ENCODE measurements at regions not wholly inside any gene's neighbourhood (a gene's known extent, or its start where the extent isn't known, plus 50 kb on each side); places are given as distances from the start of the nearest gene placed in this dataset.
A peak's percentile ranks its signal among the peaks of the same experiment; 100 is the strongest.

DNA sequence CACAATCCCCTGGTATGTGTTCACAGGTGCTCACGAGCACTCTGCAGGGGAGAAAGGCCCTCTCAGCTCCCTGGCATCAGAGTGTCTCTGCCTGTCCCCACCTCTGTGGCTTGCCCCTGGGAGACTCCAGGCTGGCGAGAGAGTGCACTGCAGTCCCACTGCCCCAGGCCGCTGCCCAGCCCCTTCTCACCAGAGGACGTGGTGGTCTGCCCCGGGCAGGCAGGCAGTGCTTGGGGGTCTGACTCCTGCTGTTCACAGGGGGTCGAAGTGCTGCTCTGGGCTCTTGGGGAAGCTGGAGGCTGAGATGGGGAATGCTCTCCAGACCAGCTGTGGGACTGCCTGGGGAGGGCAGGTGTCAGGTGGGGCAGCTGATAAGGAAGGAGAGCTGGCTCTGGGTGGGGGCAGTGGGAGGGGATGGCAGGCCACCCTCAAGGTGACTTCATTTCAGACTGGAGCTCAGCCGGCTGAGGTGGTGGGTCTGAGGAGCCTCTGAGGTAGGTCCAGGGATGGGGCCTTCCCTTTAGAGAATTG lies 151.0 kb upstream of the B3GAT1 start:
- ChIA-PET POLR2A (no interaction called here), CTCF (no interaction called here)
- Histone ChIP-seq H3K4me3 (ENCODE audit: low read length) (no peak overlapping the region), H3K27me3 (ENCODE audit: control insufficient read depth in 2 of 2, insufficient read depth in 2 of 2, low read length in 2 of 2) (no peaks in the 10 kb centered on the region), H3K27ac (ENCODE audit: low read depth, low read length) (no peak overlapping the region), H3K4me1 (ENCODE audit: control insufficient read depth in 2 of 2, insufficient read depth in 2 of 2, low read length in 2 of 2) (no peaks in the 10 kb centered on the region), H3K36me3 (ENCODE audit: control insufficient read depth in 2 of 3, insufficient read depth in 3 of 3, low read length in 3 of 3) (no peaks in the 10 kb centered on the region), H3K9me3 (ENCODE audit: control insufficient read depth in 2 of 3, low read length in 3 of 3) (no peaks in the 10 kb centered on the region)
- no peak overlapping the region for H3K4me3 Mint-ChIP-seq
- H3K4me1 Mint-ChIP-seq = no peaks in the 10 kb centered on the region
- no peaks in the 10 kb centered on the region for H3K36me3 Mint-ChIP-seq
- intact Hi-C loops (cut with micrococcal nuclease) = no loop called here
- peaks cover 0 to 7% (median 6%) of the 10 kb centered on the region in 5 donors for H3K27me3 Mint-ChIP-seq
- no peak overlapping the region for H3K27ac Mint-ChIP-seq
- DNase-seq (peak in 1 of 9 donors; percentile 9), ATAC-seq (no peak)
- H3K9me3 Mint-ChIP-seq = no peaks in the 10 kb centered on the region

DNA sequence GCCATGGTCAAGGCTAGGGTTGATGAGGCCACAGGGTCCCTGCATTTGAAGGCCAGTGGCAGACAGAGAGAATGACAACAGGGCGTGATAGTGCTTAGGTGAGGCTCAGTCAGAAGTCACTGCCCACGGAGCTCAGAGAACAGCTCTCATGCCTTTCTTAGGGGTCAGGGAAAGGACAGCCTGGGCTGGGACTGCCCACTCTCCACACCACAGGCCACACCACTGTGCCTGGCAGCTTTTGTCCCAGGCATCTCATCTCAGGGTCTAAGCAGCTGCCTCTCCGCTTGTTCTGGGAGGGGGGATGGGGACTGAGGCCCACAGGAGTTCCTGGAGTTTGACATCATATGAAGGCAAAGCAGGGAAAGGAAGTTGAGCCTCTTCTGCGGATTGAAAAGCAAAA lies 150.2 kb upstream of the B3GAT1 start:
- ChIA-PET CTCF (no interaction called here), POLR2A (no interaction called here)
- H3K4me1 ChIP-seq (ENCODE audit: control insufficient read depth in 2 of 2, insufficient read depth in 2 of 2, low read length in 2 of 2) = no peaks in the 10 kb centered on the region
- DNase-seq (no peak), ATAC-seq (no peak)
- no peak overlapping the region for H3K4me3 Mint-ChIP-seq
- no peaks in the 10 kb centered on the region for H3K27me3 ChIP-seq (ENCODE audit: control insufficient read depth in 2 of 2, insufficient read depth in 2 of 2, low read length in 2 of 2)
- H3K27ac Mint-ChIP-seq = no peak overlapping the region
- H3K27ac ChIP-seq (ENCODE audit: low read depth, low read length) = no peak overlapping the region
- no peaks in the 10 kb centered on the region for H3K36me3 ChIP-seq (ENCODE audit: control insufficient read depth in 2 of 3, insufficient read depth in 3 of 3, low read length in 3 of 3)
- intact Hi-C loops (cut with micrococcal nuclease) = no loop called here
- H3K4me1 Mint-ChIP-seq = no peaks in the 10 kb centered on the region
- H3K9me3 ChIP-seq (ENCODE audit: control insufficient read depth in 2 of 3, low read length in 3 of 3) = no peaks in the 10 kb centered on the region
- H3K36me3 Mint-ChIP-seq = no peaks in the 10 kb centered on the region
- H3K27me3 Mint-ChIP-seq = peaks cover 0 to 12% (median 6%) of the 10 kb centered on the region in 5 donors
- H3K9me3 Mint-ChIP-seq = no peaks in the 10 kb centered on the region
- no peak overlapping the region for H3K4me3 ChIP-seq (ENCODE audit: low read length)

DNA sequence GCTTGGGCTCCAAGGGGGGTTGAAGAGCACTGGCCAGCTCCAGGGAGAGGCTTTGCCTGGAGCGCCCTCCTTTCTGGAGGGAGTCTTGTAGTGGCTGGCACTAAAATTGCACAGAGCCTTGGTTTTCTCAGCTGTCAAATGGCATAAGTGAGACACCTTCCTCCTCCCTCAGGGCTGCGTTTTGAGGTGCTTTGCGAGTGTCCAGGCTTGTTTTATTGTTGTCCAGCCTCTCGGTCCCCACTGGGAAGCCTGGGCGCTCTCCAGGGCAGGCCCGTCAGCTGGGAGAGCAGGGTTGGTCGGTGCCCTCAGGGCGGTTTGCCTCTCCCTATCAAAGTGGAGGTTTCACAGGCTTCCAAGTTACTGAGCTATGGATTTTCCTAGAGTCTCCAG lies 149.3 kb upstream of the B3GAT1 start:
- POLR2A ChIA-PET = no interaction called here
- Histone ChIP-seq H3K27ac (ENCODE audit: low read depth, low read length) (no peak overlapping the region), H3K4me3 (ENCODE audit: low read length) (no peak overlapping the region), H3K9me3 (ENCODE audit: control insufficient read depth in 2 of 3, low read length in 3 of 3) (no peaks in the 10 kb centered on the region), H3K36me3 (ENCODE audit: control insufficient read depth in 2 of 3, insufficient read depth in 3 of 3, low read length in 3 of 3) (no peaks in the 10 kb centered on the region), H3K27me3 (ENCODE audit: control insufficient read depth in 2 of 2, insufficient read depth in 2 of 2, low read length in 2 of 2) (no peaks in the 10 kb centered on the region), H3K4me1 (ENCODE audit: control insufficient read depth in 2 of 2, insufficient read depth in 2 of 2, low read length in 2 of 2) (no peaks in the 10 kb centered on the region)
- ATAC-seq (no peak), DNase-seq (peak in 1 of 9 donors; percentile 13)
- no peaks in the 10 kb centered on the region for H3K4me1 Mint-ChIP-seq
- no peak overlapping the region for H3K4me3 Mint-ChIP-seq
- H3K9me3 Mint-ChIP-seq = no peaks in the 10 kb centered on the region
- H3K27ac Mint-ChIP-seq = no peak overlapping the region
- CTCF ChIA-PET = no interaction called here
- peaks cover 0 to 12% (median 6%) of the 10 kb centered on the region in 5 donors for H3K27me3 Mint-ChIP-seq
- no peaks in the 10 kb centered on the region for H3K36me3 Mint-ChIP-seq
- intact Hi-C loops (cut with micrococcal nuclease) = no loop called here

DNA sequence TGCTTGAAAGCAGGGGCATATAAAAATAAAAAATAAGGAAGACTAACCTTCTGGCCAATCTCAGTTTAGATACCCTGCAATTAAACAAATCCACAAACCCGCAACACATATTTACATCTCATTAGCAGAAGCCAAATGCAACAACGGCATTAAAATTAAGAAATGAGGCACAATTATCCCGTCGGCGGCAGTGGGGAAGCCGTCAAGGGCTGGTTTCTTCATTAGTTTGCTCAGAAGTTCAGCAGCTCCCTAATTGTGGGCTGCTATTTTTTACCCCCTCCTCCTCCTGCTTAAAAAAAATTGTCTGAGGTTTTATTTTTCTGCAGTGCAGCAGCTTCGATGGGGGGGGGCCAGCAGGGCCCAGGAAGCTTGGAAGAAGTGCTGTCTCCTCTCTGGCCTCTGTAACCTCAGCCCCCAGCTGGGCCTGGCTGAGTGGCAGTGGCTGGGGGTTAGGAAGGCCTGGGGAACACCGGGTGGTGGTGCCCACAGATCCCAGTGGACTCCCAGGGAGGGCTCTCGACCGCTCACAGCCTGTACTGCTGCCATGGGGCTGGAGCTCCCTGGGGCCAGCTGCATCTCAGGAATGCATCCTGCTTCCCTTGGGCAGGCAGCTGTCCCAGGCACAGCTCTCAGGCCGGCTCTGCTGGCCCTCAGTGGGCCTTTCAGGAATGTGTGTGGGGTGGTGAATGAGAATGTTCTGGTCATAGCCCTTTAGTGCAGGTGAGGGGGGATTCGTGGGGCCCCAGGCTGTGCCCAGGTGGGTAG lies 148.7 kb upstream of the B3GAT1 start:
- Histone ChIP-seq H3K27me3 (ENCODE audit: control insufficient read depth in 2 of 2, insufficient read depth in 2 of 2, low read length in 2 of 2) (no peaks in the 10 kb centered on the region), H3K27ac (ENCODE audit: low read depth, low read length) (no peak overlapping the region), H3K4me1 (ENCODE audit: control insufficient read depth in 2 of 2, insufficient read depth in 2 of 2, low read length in 2 of 2) (no peaks in the 10 kb centered on the region), H3K9me3 (ENCODE audit: control insufficient read depth in 2 of 3, low read length in 3 of 3) (no peaks in the 10 kb centered on the region), H3K36me3 (ENCODE audit: control insufficient read depth in 2 of 3, insufficient read depth in 3 of 3, low read length in 3 of 3) (no peaks in the 10 kb centered on the region), H3K4me3 (ENCODE audit: low read length) (no peak overlapping the region)
- ATAC-seq (no peak), DNase-seq (peak in 1 of 9 donors; percentile 3)
- no peaks in the 10 kb centered on the region for H3K36me3 Mint-ChIP-seq
- POLR2A ChIA-PET = no interaction called here
- H3K9me3 Mint-ChIP-seq = no peaks in the 10 kb centered on the region
- CTCF ChIA-PET = no interaction called here
- peaks cover 0 to 12% (median 6%) of the 10 kb centered on the region in 5 donors for H3K27me3 Mint-ChIP-seq
- no peak overlapping the region for H3K27ac Mint-ChIP-seq
- intact Hi-C loops (cut with micrococcal nuclease) = no loop called here
- no peaks in the 10 kb centered on the region for H3K4me1 Mint-ChIP-seq
- H3K4me3 Mint-ChIP-seq = no peak overlapping the region

DNA sequence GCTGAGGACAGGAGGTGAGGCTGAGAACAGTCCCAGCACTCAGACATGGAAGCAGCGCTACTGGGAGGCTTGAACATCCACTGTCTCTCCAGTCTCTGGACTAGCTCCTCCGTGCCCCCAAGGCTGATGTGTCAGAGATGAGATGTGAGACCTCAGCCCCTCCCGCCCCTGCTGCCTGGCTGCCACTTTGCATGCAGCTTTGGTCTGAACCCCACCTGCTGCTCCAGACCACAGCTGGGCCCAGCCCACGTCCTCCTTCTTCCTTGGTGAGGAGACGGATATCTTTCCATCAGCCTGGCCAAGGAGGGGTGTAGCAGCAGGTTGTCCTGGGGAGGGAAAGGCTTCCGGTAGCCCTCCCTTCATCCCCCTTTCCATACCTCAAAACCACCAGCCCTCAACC lies 148.0 kb upstream of the B3GAT1 start:
- Histone ChIP-seq H3K36me3 (ENCODE audit: control insufficient read depth in 2 of 3, insufficient read depth in 3 of 3, low read length in 3 of 3) (no peaks in the 10 kb centered on the region), H3K27me3 (ENCODE audit: control insufficient read depth in 2 of 2, insufficient read depth in 2 of 2, low read length in 2 of 2) (no peaks in the 10 kb centered on the region), H3K4me3 (ENCODE audit: low read length) (no peak overlapping the region), H3K9me3 (ENCODE audit: control insufficient read depth in 2 of 3, low read length in 3 of 3) (no peaks in the 10 kb centered on the region), H3K4me1 (ENCODE audit: control insufficient read depth in 2 of 2, insufficient read depth in 2 of 2, low read length in 2 of 2) (no peaks in the 10 kb centered on the region), H3K27ac (ENCODE audit: low read depth, low read length) (no peak overlapping the region)
- Mint-ChIP-seq H3K9me3 (no peaks in the 10 kb centered on the region), H3K27me3 (peaks cover 0 to 12% (median 6%) of the 10 kb centered on the region in 5 donors), H3K36me3 (no peaks in the 10 kb centered on the region), H3K4me1 (no peaks in the 10 kb centered on the region), H3K4me3 (no peak overlapping the region), H3K27ac (no peak overlapping the region)
- ChIA-PET POLR2A (no interaction called here), CTCF (no interaction called here)
- no peak for ATAC-seq
- peak in 1 of 9 donors; percentile 6 for DNase-seq
- intact Hi-C loops (cut with micrococcal nuclease) = no loop called here

DNA sequence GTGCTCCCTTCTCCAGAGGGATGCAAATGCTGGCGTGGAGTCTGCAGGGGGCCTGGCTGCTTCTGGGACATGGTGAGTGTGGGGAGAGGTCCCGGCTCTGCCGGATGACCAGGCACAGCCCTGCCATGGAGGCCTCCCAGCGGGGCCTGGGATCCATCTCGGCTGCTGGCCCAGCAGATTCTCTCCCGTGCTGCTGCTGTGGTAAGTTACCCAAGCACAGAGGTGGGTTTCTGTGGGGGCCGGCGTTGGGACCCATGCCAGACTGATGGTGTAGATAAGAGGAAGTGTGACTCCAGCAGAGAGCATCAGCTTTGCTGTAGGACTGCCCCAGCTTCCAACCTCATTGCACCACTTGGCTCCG lies 147.5 kb upstream of the B3GAT1 start:
- no peak for ATAC-seq
- Mint-ChIP-seq H3K9me3 (no peaks in the 10 kb centered on the region), H3K36me3 (no peaks in the 10 kb centered on the region), H3K27ac (no peak overlapping the region), H3K27me3 (peaks cover 0 to 17% (median 6%) of the 10 kb centered on the region in 5 donors), H3K4me3 (no peak overlapping the region), H3K4me1 (no peaks in the 10 kb centered on the region)
- no peak for DNase-seq
- Histone ChIP-seq H3K4me1 (ENCODE audit: control insufficient read depth in 2 of 2, insufficient read depth in 2 of 2, low read length in 2 of 2) (no peaks in the 10 kb centered on the region), H3K36me3 (ENCODE audit: control insufficient read depth in 2 of 3, insufficient read depth in 3 of 3, low read length in 3 of 3) (no peaks in the 10 kb centered on the region), H3K27ac (ENCODE audit: low read depth, low read length) (no peak overlapping the region), H3K9me3 (ENCODE audit: control insufficient read depth in 2 of 3, low read length in 3 of 3) (no peaks in the 10 kb centered on the region), H3K4me3 (ENCODE audit: low read length) (no peak overlapping the region), H3K27me3 (ENCODE audit: control insufficient read depth in 2 of 2, insufficient read depth in 2 of 2, low read length in 2 of 2) (no peaks in the 10 kb centered on the region)
- CTCF ChIA-PET = no interaction called here
- intact Hi-C loops (cut with micrococcal nuclease) = no loop called here
- POLR2A ChIA-PET = no interaction called here

DNA sequence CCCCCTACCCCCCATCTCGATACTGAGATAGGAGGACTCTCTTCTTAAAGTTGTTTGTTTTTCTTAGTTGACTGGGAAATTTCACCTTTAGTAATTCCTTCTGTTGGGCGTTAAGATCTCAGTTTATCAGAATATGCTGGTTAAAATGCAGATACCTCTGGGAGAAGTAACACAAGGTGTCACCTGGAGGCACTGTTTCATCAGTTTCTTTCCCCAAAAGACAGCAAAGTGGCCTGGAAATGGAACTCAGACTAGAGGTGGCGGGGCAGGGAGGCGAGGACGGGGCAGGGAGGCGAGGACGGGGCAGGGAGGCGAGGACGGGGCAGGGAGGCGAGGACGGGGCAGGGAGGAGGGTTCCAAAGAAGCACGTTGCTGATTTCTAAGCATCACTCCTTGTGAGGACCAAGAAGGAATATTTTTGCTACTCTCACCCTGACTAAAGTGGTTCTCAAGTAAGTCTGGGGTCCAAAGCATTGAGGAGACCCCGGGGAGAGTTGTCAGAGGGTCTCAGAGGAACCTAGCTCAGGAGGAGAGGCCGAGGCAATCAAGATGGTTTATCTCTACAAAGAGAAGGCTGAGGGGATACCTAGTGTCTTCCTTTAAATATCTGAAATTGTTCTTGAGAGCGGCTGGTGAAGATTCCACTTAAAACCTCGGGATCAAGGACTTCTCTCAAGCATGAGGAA lies 147.0 kb upstream of the B3GAT1 start:
- no peak overlapping the region for H3K4me3 ChIP-seq (ENCODE audit: low read length)

More for the DNA sequence above, 147.0 kb upstream of the B3GAT1 start:
- intact Hi-C loops (cut with micrococcal nuclease) = no loop called here
- Histone ChIP-seq H3K27me3 (ENCODE audit: control insufficient read depth in 2 of 2, insufficient read depth in 2 of 2, low read length in 2 of 2) (no peaks in the 10 kb centered on the region), H3K36me3 (ENCODE audit: control insufficient read depth in 2 of 3, insufficient read depth in 3 of 3, low read length in 3 of 3) (no peaks in the 10 kb centered on the region), H3K9me3 (ENCODE audit: control insufficient read depth in 2 of 3, low read length in 3 of 3) (no peaks in the 10 kb centered on the region), H3K4me1 (ENCODE audit: control insufficient read depth in 2 of 2, insufficient read depth in 2 of 2, low read length in 2 of 2) (no peaks in the 10 kb centered on the region), H3K27ac (ENCODE audit: low read depth, low read length) (no peak overlapping the region)
- H3K4me1 Mint-ChIP-seq = no peaks in the 10 kb centered on the region
- DNase-seq (no peak), ATAC-seq (no peak)
- peaks cover 0 to 17% (median 6%) of the 10 kb centered on the region in 5 donors for H3K27me3 Mint-ChIP-seq
- H3K4me3 Mint-ChIP-seq = no peak overlapping the region
- H3K27ac Mint-ChIP-seq = no peak overlapping the region
- CTCF ChIA-PET = no interaction called here
- H3K36me3 Mint-ChIP-seq = no peaks in the 10 kb centered on the region
- no peaks in the 10 kb centered on the region for H3K9me3 Mint-ChIP-seq
- POLR2A ChIA-PET = no interaction called here

Measured in naive thymus-derived CD4-positive, alpha-beta T cell (primary cell).